ENCODE measurements at regions not wholly inside any gene's neighbourhood (a gene's known extent, or its start where the extent isn't known, plus 50 kb on each side); places are given as distances from the start of the nearest gene placed in this dataset.

- POLR2A ChIA-PET, result interaction anchor here in 1 of 2 donors (0.6 kb wide), 1 partner anchor 27 kb away, joined by 5 read pairs; no protein-coding TSS in a partner anchor
- Histone ChIP-seq H3K4me3 (ENCODE audit: control insufficient read depth in 1 of 2, extremely low read depth in 1 of 2, low read length in 1 of 2) (no peak overlapping the region), H3K27ac (ENCODE audit: low read length) (no peak overlapping the region), H3K36me3 (ENCODE audit: control insufficient read depth in 2 of 2, extremely low read depth in 1 of 2, insufficient read depth in 1 of 2, low read length in 1 of 2) (no peaks in the 10 kb centered on the region), H3K27me3 (replicated peaks in 1 of 2; ENCODE audit: control insufficient read depth in 2 of 2, extremely low read depth in 1 of 2, insufficient read depth in 2 of 2, low read length in 1 of 2) (peaks cover 0 to 2% of the 10 kb centered on the region in 2 experiments), H3K4me1 (ENCODE audit: control insufficient read depth in 1 of 2, extremely low read depth in 1 of 2, insufficient read depth in 2 of 2, low read length in 2 of 2) (no peaks in the 10 kb centered on the region), H3K9me3 (no peaks in the 10 kb centered on the region)
- CTCF ChIA-PET, result interaction anchor here in 1 of 2 donors (1.9 kb wide), 1 partner anchor 40 kb away, joined by 4 read pairs; no protein-coding TSS in a partner anchor
- peaks cover 0 to 5% (median 2%) of the 10 kb centered on the region in 3 donors for H3K4me1 Mint-ChIP-seq
- DNase-seq (no peak), ATAC-seq (replicated peaks in 1 of 4) (no peak)
- no peaks in the 10 kb centered on the region for H3K27me3 Mint-ChIP-seq
- no peaks in the 10 kb centered on the region for H3K36me3 Mint-ChIP-seq
- no peaks in the 10 kb centered on the region for H3K9me3 Mint-ChIP-seq
- no peak overlapping the region for H3K4me3 Mint-ChIP-seq
- no peak overlapping the region for H3K27ac Mint-ChIP-seq
- no CpG with 5 or more reads among the region's 2 CpGs for WGBS (ENCODE audit: insufficient coverage)
Measured at GRCh38 chr6:42507195-42507594, 55.5 kb upstream of the TRERF1 start.

GRCh38 chr6:42506070-42506469 is 54.3 kb upstream of the TRERF1 start:
- Mint-ChIP-seq H3K4me1 (peaks cover 0 to 5% (median 2%) of the 10 kb centered on the region in 3 donors), H3K36me3 (peaks cover 3% of the 10 kb centered on the region), H3K27me3 (no peaks in the 10 kb centered on the region), H3K9me3 (no peaks in the 10 kb centered on the region), H3K4me3 (no peak overlapping the region), H3K27ac (no peak overlapping the region)
- H3K27ac ChIP-seq (ENCODE audit: low read length), result no peak overlapping the region
- no peaks in the 10 kb centered on the region for H3K36me3 ChIP-seq (ENCODE audit: control insufficient read depth in 2 of 2, extremely low read depth in 1 of 2, insufficient read depth in 1 of 2, low read length in 1 of 2)
- no peaks in the 10 kb centered on the region for H3K4me1 ChIP-seq (ENCODE audit: control insufficient read depth in 1 of 2, extremely low read depth in 1 of 2, insufficient read depth in 2 of 2, low read length in 2 of 2)
- H3K9me3 ChIP-seq, result no peaks in the 10 kb centered on the region
- peaks cover 0 to 2% of the 10 kb centered on the region in 2 experiments for H3K27me3 ChIP-seq (replicated peaks in 1 of 2; ENCODE audit: control insufficient read depth in 2 of 2, extremely low read depth in 1 of 2, insufficient read depth in 2 of 2, low read length in 1 of 2)
- CTCF ChIA-PET, result interaction anchor here in 1 of 2 donors (0.6 to 1.9 kb wide), 2 partner anchors 41 to 688 kb away, joined by 3 to 4 read pairs; no protein-coding TSS in a partner anchor
- WGBS (ENCODE audit: insufficient coverage), result 100% methylated on average over 1 of the region's 6 CpGs
- ATAC-seq (replicated peaks in 1 of 4) (no peak), DNase-seq (no peak)
- POLR2A ChIA-PET, result no interaction called here
- H3K4me3 ChIP-seq (ENCODE audit: control insufficient read depth in 1 of 2, extremely low read depth in 1 of 2, low read length in 1 of 2), result no peak overlapping the region

- no peak for ATAC-seq (replicated peaks in 1 of 4)
- Mint-ChIP-seq H3K36me3 (peaks cover 3% of the 10 kb centered on the region), H3K9me3 (no peaks in the 10 kb centered on the region), H3K4me3 (no peak overlapping the region), H3K27ac (no peak overlapping the region), H3K27me3 (no peaks in the 10 kb centered on the region), H3K4me1 (peaks cover 0 to 5% (median 2%) of the 10 kb centered on the region in 3 donors)
- WGBS (ENCODE audit: insufficient coverage), result no CpG with 5 or more reads among the region's 1 CpG
- no peaks in the 10 kb centered on the region for H3K9me3 ChIP-seq
- H3K36me3 ChIP-seq (ENCODE audit: control insufficient read depth in 2 of 2, extremely low read depth in 1 of 2, insufficient read depth in 1 of 2, low read length in 1 of 2), result no peaks in the 10 kb centered on the region
- no peak overlapping the region for H3K4me3 ChIP-seq (ENCODE audit: control insufficient read depth in 1 of 2, extremely low read depth in 1 of 2, low read length in 1 of 2)
- DNase-seq, result no peak
- H3K27ac ChIP-seq (ENCODE audit: low read length), result no peak overlapping the region
- ChIA-PET POLR2A (no interaction called here), CTCF (interaction anchor here in 1 of 2 donors (0.7 to 1.9 kb wide), 2 partner anchors 42 to 58 kb away, joined by 4 read pairs; no protein-coding TSS in a partner anchor)
- peaks cover 0 to 2% of the 10 kb centered on the region in 2 experiments for H3K27me3 ChIP-seq (replicated peaks in 1 of 2; ENCODE audit: control insufficient read depth in 2 of 2, extremely low read depth in 1 of 2, insufficient read depth in 2 of 2, low read length in 1 of 2)
- no peaks in the 10 kb centered on the region for H3K4me1 ChIP-seq (ENCODE audit: control insufficient read depth in 1 of 2, extremely low read depth in 1 of 2, insufficient read depth in 2 of 2, low read length in 2 of 2)
Measured at GRCh38 chr6:42505385-42505718, 53.6 kb upstream of the TRERF1 start.

GRCh38 chr6:42503894-42504293 is 52.2 kb upstream of the TRERF1 start:
- Histone ChIP-seq H3K9me3 (no peaks in the 10 kb centered on the region), H3K27ac (ENCODE audit: low read length) (no peak overlapping the region), H3K36me3 (ENCODE audit: control insufficient read depth in 2 of 2, extremely low read depth in 1 of 2, insufficient read depth in 1 of 2, low read length in 1 of 2) (no peaks in the 10 kb centered on the region), H3K4me1 (ENCODE audit: control insufficient read depth in 1 of 2, extremely low read depth in 1 of 2, insufficient read depth in 2 of 2, low read length in 2 of 2) (no peaks in the 10 kb centered on the region), H3K4me3 (ENCODE audit: control insufficient read depth in 1 of 2, extremely low read depth in 1 of 2, low read length in 1 of 2) (no peak overlapping the region), H3K27me3 (replicated peaks in 1 of 2; ENCODE audit: control insufficient read depth in 2 of 2, extremely low read depth in 1 of 2, insufficient read depth in 2 of 2, low read length in 1 of 2) (peaks cover 0 to 2% of the 10 kb centered on the region in 2 experiments)
- Mint-ChIP-seq H3K36me3 (peaks cover 3% of the 10 kb centered on the region), H3K27me3 (no peaks in the 10 kb centered on the region), H3K4me3 (no peak overlapping the region), H3K9me3 (no peaks in the 10 kb centered on the region), H3K4me1 (peaks cover 0 to 5% (median 2%) of the 10 kb centered on the region in 3 donors), H3K27ac (no peak overlapping the region)
- no CpG with 5 or more reads among the region's 3 CpGs for WGBS (ENCODE audit: insufficient coverage)
- DNase-seq (no peak), ATAC-seq (replicated peaks in 1 of 4) (no peak)
- ChIA-PET CTCF (no interaction called here), POLR2A (no interaction called here)

GRCh38 chr6:42502990-42503389 is 51.3 kb upstream of the TRERF1 start:
- Mint-ChIP-seq H3K4me1 (peaks cover 0 to 5% (median 2%) of the 10 kb centered on the region in 3 donors), H3K9me3 (no peaks in the 10 kb centered on the region), H3K4me3 (no peak overlapping the region), H3K27ac (no peak overlapping the region), H3K27me3 (no peaks in the 10 kb centered on the region), H3K36me3 (peaks cover 3% of the 10 kb centered on the region)
- Histone ChIP-seq H3K4me3 (ENCODE audit: control insufficient read depth in 1 of 2, extremely low read depth in 1 of 2, low read length in 1 of 2) (no peak overlapping the region), H3K27me3 (replicated peaks in 1 of 2; ENCODE audit: control insufficient read depth in 2 of 2, extremely low read depth in 1 of 2, insufficient read depth in 2 of 2, low read length in 1 of 2) (no peaks in the 10 kb centered on the region), H3K9me3 (no peaks in the 10 kb centered on the region), H3K36me3 (ENCODE audit: control insufficient read depth in 2 of 2, extremely low read depth in 1 of 2, insufficient read depth in 1 of 2, low read length in 1 of 2) (no peaks in the 10 kb centered on the region), H3K27ac (ENCODE audit: low read length) (no peak overlapping the region), H3K4me1 (ENCODE audit: control insufficient read depth in 1 of 2, extremely low read depth in 1 of 2, insufficient read depth in 2 of 2, low read length in 2 of 2) (no peaks in the 10 kb centered on the region)
- 60% methylated on average over 2 of the region's 3 CpGs for WGBS (ENCODE audit: insufficient coverage)
- ChIA-PET POLR2A (no interaction called here), CTCF (no interaction called here)
- no peak for ATAC-seq (replicated peaks in 1 of 4)
- no peak for DNase-seq

- Histone ChIP-seq H3K27ac (ENCODE audit: low read length) (no peak overlapping the region), H3K4me3 (ENCODE audit: control insufficient read depth in 1 of 2, extremely low read depth in 1 of 2, low read length in 1 of 2) (no peak overlapping the region), H3K27me3 (replicated peaks in 1 of 2; ENCODE audit: control insufficient read depth in 2 of 2, extremely low read depth in 1 of 2, insufficient read depth in 2 of 2, low read length in 1 of 2) (no peaks in the 10 kb centered on the region), H3K9me3 (no peaks in the 10 kb centered on the region), H3K36me3 (ENCODE audit: control insufficient read depth in 2 of 2, extremely low read depth in 1 of 2, insufficient read depth in 1 of 2, low read length in 1 of 2) (no peaks in the 10 kb centered on the region), H3K4me1 (ENCODE audit: control insufficient read depth in 1 of 2, extremely low read depth in 1 of 2, insufficient read depth in 2 of 2, low read length in 2 of 2) (no peaks in the 10 kb centered on the region)
- peaks cover 0 to 5% (median 0%) of the 10 kb centered on the region in 3 donors for H3K9me3 Mint-ChIP-seq
- POLR2A ChIA-PET, result no interaction called here
- H3K36me3 Mint-ChIP-seq, result peaks cover 3% of the 10 kb centered on the region
- no peak overlapping the region for H3K27ac Mint-ChIP-seq
- CTCF ChIA-PET, result no interaction called here
- no peaks in the 10 kb centered on the region for H3K27me3 Mint-ChIP-seq
- ATAC-seq (replicated peaks in 1 of 4) (no peak), DNase-seq (no peak)
- H3K4me3 Mint-ChIP-seq, result no peak overlapping the region
- peaks cover 0 to 3% (median 1%) of the 10 kb centered on the region in 3 donors for H3K4me1 Mint-ChIP-seq
- WGBS (ENCODE audit: insufficient coverage), result no CpG with 5 or more reads among the region's 1 CpG
Measured at GRCh38 chr6:42502127-42502526, 50.4 kb upstream of the TRERF1 start.
